Upper lobe of right lung (tissue), 1 donor: ENCODE measurements at regions not wholly inside any gene's neighbourhood (a gene's known extent, or its start where the extent isn't known, plus 50 kb on each side); places are given as distances from the start of the nearest gene placed in this dataset.

Experiments used
- ATAC-seq: fragments of 200-7000 bp; cut with Tn5 transposase; one replicate; pipeline ENCODE4 v1.9.1; 2020; ENCODE audit warnings: mild to moderate bottlenecking, moderate library complexity
- DNase-seq: peaks from one replicate; pipeline ENCODE4 v3.0.0-alpha.2; 2020
- H3K27ac ChIP-seq: fragments of 200-600 bp; one replicate; pipeline ENCODE4 v1.8.0; 2022
- H3K27me3 ChIP-seq: fragments of 200-600 bp; one replicate; pipeline ENCODE4 v1.8.0; 2022; ENCODE audit warnings: mild to moderate bottlenecking
- H3K36me3 ChIP-seq: fragments of 200-600 bp; one replicate; pipeline ENCODE4 v1.8.0; 2022
- H3K4me1 ChIP-seq: fragments of 200-600 bp; one replicate; pipeline ENCODE4 v1.8.0; 2022
- H3K4me3 ChIP-seq: fragments of 200-600 bp; one replicate; pipeline ENCODE4 v1.8.0; 2022; ENCODE audit warnings: mild to moderate bottlenecking
- H3K9me3 ChIP-seq: fragments of 200-600 bp; one replicate; pipeline ENCODE4 v1.8.0; 2022
- CTCF ChIP-seq: fragments of 200-600 bp; IDR thresholded peaks from one replicate; pipeline ENCODE4 v1.8.0; 2022; ENCODE audit warnings: antibody characterized with exemption
- intact Hi-C: fragments of 100-400 bp; cut with DNase I; formaldehyde crosslinking; loops from one replicate; pipeline ENCODE4 v1.11.0; 2022
- donor health status: DM: no; HTN: yes; CAD: no; lungs with severe emphysema.

- Histone ChIP-seq H3K36me3 (no peaks in the 10 kb centered on the region), H3K4me1 (no peaks in the 10 kb centered on the region), H3K27ac (no peak overlapping the region), H3K4me3 (no peak overlapping the region), H3K27me3 (no peaks in the 10 kb centered on the region), H3K9me3 (no peaks in the 10 kb centered on the region)
- ATAC-seq (no peak), DNase-seq (no peak)
- TF ChIP-seq CTCF, result no peak
- intact Hi-C loops, result no loop called here
These were observed 943.6 kb downstream of the LRFN5 start for GRCh38 chr14:42550310-42550709.

- Histone ChIP-seq H3K4me3 (no peak overlapping the region), H3K9me3 (no peaks in the 10 kb centered on the region), H3K27me3 (no peaks in the 10 kb centered on the region), H3K27ac (no peak overlapping the region), H3K4me1 (no peaks in the 10 kb centered on the region), H3K36me3 (no peaks in the 10 kb centered on the region)
- intact Hi-C loops, result no loop called here
- ATAC-seq (no peak), DNase-seq (no peak)
- no peak for TF ChIP-seq CTCF
These were observed 941.7 kb downstream of the LRFN5 start for GRCh38 chr14:42548349-42548748.

- no peaks in the 10 kb centered on the region for H3K4me1 ChIP-seq
- no peak overlapping the region for H3K27ac ChIP-seq
- DNase-seq (no peak), ATAC-seq (no peak)
- H3K4me3 ChIP-seq, result no peak overlapping the region
- no peaks in the 10 kb centered on the region for H3K36me3 ChIP-seq
- H3K27me3 ChIP-seq, result no peaks in the 10 kb centered on the region
- no peaks in the 10 kb centered on the region for H3K9me3 ChIP-seq
- intact Hi-C loops, result no loop called here
- TF ChIP-seq CTCF, result no peak
These were observed 939.0 kb downstream of the LRFN5 start for GRCh38 chr14:42545636-42546035.

GRCh38 chr14:42541535-42542001 is 934.9 kb downstream of the LRFN5 start:
- DNase-seq (no peak), ATAC-seq (no peak)
- H3K4me1 ChIP-seq, result no peaks in the 10 kb centered on the region
- H3K4me3 ChIP-seq, result no peak overlapping the region
- H3K27me3 ChIP-seq, result no peaks in the 10 kb centered on the region
- intact Hi-C loops, result no loop called here
- no peaks in the 10 kb centered on the region for H3K9me3 ChIP-seq
- no peaks in the 10 kb centered on the region for H3K36me3 ChIP-seq
- no peak overlapping the region for H3K27ac ChIP-seq
- no peak for TF ChIP-seq CTCF

- H3K36me3 ChIP-seq, result no peaks in the 10 kb centered on the region
- no peaks in the 10 kb centered on the region for H3K4me1 ChIP-seq
- no peak overlapping the region for H3K27ac ChIP-seq
- no peak for TF ChIP-seq CTCF
- intact Hi-C loops, result no loop called here
- H3K9me3 ChIP-seq, result no peaks in the 10 kb centered on the region
- no peaks in the 10 kb centered on the region for H3K27me3 ChIP-seq
- DNase-seq (no peak), ATAC-seq (no peak)
- H3K4me3 ChIP-seq, result no peak overlapping the region
These were observed 928.7 kb downstream of the LRFN5 start for GRCh38 chr14:42535397-42535796.

- Histone ChIP-seq H3K27me3 (no peaks in the 10 kb centered on the region), H3K4me1 (no peaks in the 10 kb centered on the region), H3K4me3 (no peak overlapping the region), H3K27ac (no peak overlapping the region), H3K9me3 (no peaks in the 10 kb centered on the region), H3K36me3 (no peaks in the 10 kb centered on the region)
- ATAC-seq (no peak), DNase-seq (no peak)
- TF ChIP-seq CTCF, result no peak
- intact Hi-C loops, result no loop called here
These were observed 926.8 kb downstream of the LRFN5 start for GRCh38 chr14:42533476-42533875.
